ENCODE measurements at regions not wholly inside any gene's neighbourhood (a gene's known extent, or its start where the extent isn't known, plus 50 kb on each side); places are given as distances from the start of the nearest gene placed in this dataset.

- Histone ChIP-seq H3K79me2 (ENCODE audit: control insufficient read depth, insufficient read depth, low read length) (no peaks in the 10 kb centered on the region), H3K9me1 (ENCODE audit: control insufficient read depth, insufficient read depth, low read length) (no peaks in the 10 kb centered on the region), H3K27ac (ENCODE audit: extremely low read depth, low read depth, low read length) (no peak overlapping the region), H3K4me1 (replicated peaks in 1 of 2; ENCODE audit: control insufficient read depth in 2 of 2, insufficient read depth in 2 of 2, low read length in 2 of 2) (no peaks in the 10 kb centered on the region), H3K27me3 (ENCODE audit: control insufficient read depth in 2 of 2, insufficient read depth in 2 of 2, low read length in 2 of 2) (peaks cover 4 to 12% of the 10 kb centered on the region in 2 experiments; a peak in 3 of 5 replicates), H3K4me2 (ENCODE audit: insufficient read depth, low read length) (no peak overlapping the region), H4K20me1 (replicated peaks; ENCODE audit: control insufficient read depth, insufficient read depth, low read length) (no peaks in the 10 kb centered on the region), H3K9me3 (replicated peaks; ENCODE audit: control insufficient read depth, insufficient read depth, low read depth, low read length) (no peaks in the 10 kb centered on the region), H2AFZ (ENCODE audit: low read depth, low read length) (no peak overlapping the region), H3K36me3 (ENCODE audit: control insufficient read depth, insufficient read depth, low read length) (no peaks in the 10 kb centered on the region), H3K4me3 (no peak overlapping the region), H3K9ac (ENCODE audit: insufficient read depth in 1 of 2, low read depth in 2 of 2, low read length in 2 of 2) (no peak overlapping the region)
- ATAC-seq = peak; percentile 75
- 22% methylated on average over 9 of the region's 9 CpGs for WGBS (ENCODE audit: insufficient coverage, low coverage, missing lambda C conversion rate)
- no TSS peak for BruUV-seq (replicated peaks)
- intact Hi-C loops (cut with micrococcal nuclease) (loop anchor here (10.0 kb wide), 1 partner anchor 388 kb away; no protein-coding TSS in a partner anchor), in situ Hi-C loops (cut with MboI) (no loop called here)
- POLR2A ChIA-PET = no interaction called here
- no peak for FAIRE-seq
- DNase-seq (ENCODE audit: extremely low read depth in 1 of 4, low spot score in 3 of 4) = peak in 2 of 4 experiments; percentile 9 to 28
- CTCF ChIA-PET (ENCODE audit: low intra/inter-chr PET ratio) = no interaction called here
- TF ChIP-seq C11orf30 (IDR thresholded peaks at IDR 0.05; ENCODE audit: low read depth) = no peak
- no peak for TF ChIP-seq FOXM1 (IDR thresholded peaks at IDR 0.05; ENCODE audit: low read depth)
- no peak for TF ChIP-seq FOXM1 (CRISPR knock-in tag; IDR thresholded peaks at IDR 0.05; ENCODE audit: low read depth)
- no peak for TF ChIP-seq CREB5 (CRISPR knock-in tag; IDR thresholded peaks at IDR 0.05)
- no peak for TF ChIP-seq ZNF395 (CRISPR knock-in tag; IDR thresholded peaks at IDR 0.05)
- TF ChIP-seq U2AF1 (optimal IDR thresholded peaks at IDR 0.05; ENCODE audit: low read depth, low read length) = no peak
- TF ChIP-seq BMI1 (IDR thresholded peaks at IDR 0.05; ENCODE audit: low read length) = no peak
- TF ChIP-seq VEZF1 (CRISPR knock-in tag; IDR thresholded peaks at IDR 0.05) = no peak
- TF ChIP-seq EWSR1 (IDR thresholded peaks at IDR 0.05; ENCODE audit: borderline replicate concordance, low read depth, partially characterized antibody) = no peak
- TF ChIP-seq CBX8 (IDR thresholded peaks at IDR 0.05; ENCODE audit: borderline replicate concordance, extremely low read depth, low read depth, low read length, poor library complexity, severe bottlenecking) = no peak
- TF ChIP-seq HCFC1 (IDR thresholded peaks at IDR 0.05; ENCODE audit: low read depth, low read length) = no peak
- no peak for TF ChIP-seq TSHZ1 (CRISPR knock-in tag; IDR thresholded peaks at IDR 0.05)
- peak; percentile 37; the same call in 1 of the 2 replicates for TF ChIP-seq CREM (IDR thresholded peaks at IDR 0.05; ENCODE audit: low read depth)
Observed at GRCh38 chr12:108066583-108067577, 62.2 kb upstream of the WSCD2 start.

Measured in K562 (cell line).